HG03159 (cell line): ENCODE measurements at regions not wholly inside any gene's neighbourhood (a gene's known extent, or its start where the extent isn't known, plus 50 kb on each side); places are given as distances from the start of the nearest gene placed in this dataset.

Source experiments
- ATAC-seq: cut with Tn5 transposase; IDR thresholded peaks from one replicate; pipeline ENCODE4 v1.9.1; 2021; ENCODE audit warnings: mild to moderate bottlenecking, moderate library complexity; ENCODE audit not compliant: unreplicated experiment

- no peak for ATAC-seq
Observed at GRCh38 chr3:18779704-18780103, 354.6 kb upstream of the SATB1 start.

- ATAC-seq, result no peak
Observed at GRCh38 chr3:18778598-18778997, 353.5 kb upstream of the SATB1 start.

GRCh38 chr3:18778094-18778493, 353.0 kb upstream of the SATB1 start:
- ATAC-seq, result no peak

- no peak for ATAC-seq
Observed at GRCh38 chr3:18775501-18775900, 350.4 kb upstream of the SATB1 start.

GRCh38 chr3:18774319-18775088, 349.4 kb upstream of the SATB1 start:
- no peak for ATAC-seq

GRCh38 chr3:18772699-18773305, 347.7 kb upstream of the SATB1 start:
- no peak for ATAC-seq

- ATAC-seq, result no peak
Observed at GRCh38 chr3:18771931-18772330, 346.8 kb upstream of the SATB1 start.

GRCh38 chr3:18770800-18771199, 345.7 kb upstream of the SATB1 start:
- no peak for ATAC-seq

GRCh38 chr3:18767756-18768303, 342.7 kb upstream of the SATB1 start:
- ATAC-seq, result no peak

GRCh38 chr3:18766974-18767373, 341.8 kb upstream of the SATB1 start:
- ATAC-seq, result no peak

GRCh38 chr3:18765662-18766061, 340.5 kb upstream of the SATB1 start:
- no peak for ATAC-seq

GRCh38 chr3:18765161-18765560, 340.0 kb upstream of the SATB1 start:
- no peak for ATAC-seq

GRCh38 chr3:18761530-18761929, 336.4 kb upstream of the SATB1 start:
- no peak for ATAC-seq

- peak; percentile 94 for ATAC-seq
Observed at GRCh38 chr3:18758047-18758704, 333.0 kb upstream of the SATB1 start.

GRCh38 chr3:18757476-18757875, 332.3 kb upstream of the SATB1 start:
- ATAC-seq, result no peak

GRCh38 chr3:18752273-18752934, 327.3 kb upstream of the SATB1 start:
- ATAC-seq, result no peak

GRCh38 chr3:18751514-18751913, 326.4 kb upstream of the SATB1 start:
- ATAC-seq, result peak; percentile 67

- ATAC-seq, result no peak
Observed at GRCh38 chr3:18747383-18747782, 322.2 kb upstream of the SATB1 start.

- no peak for ATAC-seq
Observed at GRCh38 chr3:18745472-18745871, 320.3 kb upstream of the SATB1 start.

- ATAC-seq, result no peak
Observed at GRCh38 chr3:18744472-18744871, 319.3 kb upstream of the SATB1 start.

GRCh38 chr3:18743761-18744160, 318.6 kb upstream of the SATB1 start:
- no peak for ATAC-seq
